ENCODE measurements at regions not wholly inside any gene's neighbourhood (a gene's known extent, or its start where the extent isn't known, plus 50 kb on each side); places are given as distances from the start of the nearest gene placed in this dataset.

GRCh38 chr1:242828199-242828598, 303.7 kb upstream of the PLD5 start:
- Histone ChIP-seq H3K27ac (ENCODE audit: low read depth) (no peak overlapping the region), H3K27me3 (ENCODE audit: insufficient read depth) (no peaks in the 10 kb centered on the region), H3K9me2 (ENCODE audit: insufficient read depth) (no peaks in the 10 kb centered on the region; the same call in 1 of the 2 replicates), H3K4me1 (ENCODE audit: insufficient read depth) (peaks cover 5% of the 10 kb centered on the region; the same call in 1 of the 2 replicates), H3K36me3 (ENCODE audit: insufficient read depth) (no peaks in the 10 kb centered on the region), H3F3A (replicated peaks; ENCODE audit: low read depth) (no peaks in the 10 kb centered on the region), H4K20me1 (replicated peaks; ENCODE audit: insufficient read depth) (no peaks in the 10 kb centered on the region), H3K4me2 (no peak overlapping the region), H2AFZ (no peak overlapping the region), H3K4me3 (no peak overlapping the region), H3K79me2 (replicated peaks; ENCODE audit: insufficient read depth) (no peaks in the 10 kb centered on the region)
- H3K27ac Mint-ChIP-seq, result no peak overlapping the region
- ATAC-seq, result peak; percentile 66
- H3K36me3 Mint-ChIP-seq (ENCODE audit: low read depth), result no peaks in the 10 kb centered on the region
- H3K9me3 Mint-ChIP-seq, result no peaks in the 10 kb centered on the region; the same call in 2 of the 3 replicates
- H3K27me3 Mint-ChIP-seq (ENCODE audit: insufficient read depth, low read depth, poor library complexity), result peaks cover 6% of the 10 kb centered on the region
- DNase-seq (ENCODE audit: low spot score), result peak; percentile 21
- no peak overlapping the region for H3K4me3 Mint-ChIP-seq
- peaks cover 18% of the 10 kb centered on the region for H3K4me1 Mint-ChIP-seq
- TF ChIP-seq STAT1 (IDR thresholded peaks at IDR 0.05; ENCODE audit: unreplicated experiment), result no peak
- peak; percentile 34 to 64 for TF ChIP-seq CTCF (conservative IDR thresholded peaks at IDR 0.05; ENCODE audit: low read depth in 2 of 2)

GRCh38 chr1:242827538-242827937, 303.0 kb upstream of the PLD5 start:
- peaks cover 5% of the 10 kb centered on the region; the same call in 1 of the 2 replicates for H3K4me1 ChIP-seq (ENCODE audit: insufficient read depth)
- no peak overlapping the region for H3K27ac ChIP-seq (ENCODE audit: low read depth)
- H3K4me2 ChIP-seq, result no peak overlapping the region
- Mint-ChIP-seq H3K4me1 (peaks cover 18% of the 10 kb centered on the region), H3K9me3 (no peaks in the 10 kb centered on the region; the same call in 2 of the 3 replicates), H3K36me3 (ENCODE audit: low read depth) (no peaks in the 10 kb centered on the region), H3K27me3 (ENCODE audit: insufficient read depth, low read depth, poor library complexity) (peaks cover 6% of the 10 kb centered on the region), H3K4me3 (no peak overlapping the region), H3K27ac (no peak overlapping the region)
- H3F3A ChIP-seq (replicated peaks; ENCODE audit: low read depth), result no peaks in the 10 kb centered on the region
- H4K20me1 ChIP-seq (replicated peaks; ENCODE audit: insufficient read depth), result no peaks in the 10 kb centered on the region
- H3K4me3 ChIP-seq, result no peak overlapping the region
- no peak for ATAC-seq
- DNase-seq (ENCODE audit: low spot score), result no peak
- H3K9me2 ChIP-seq (ENCODE audit: insufficient read depth), result no peaks in the 10 kb centered on the region; the same call in 1 of the 2 replicates
- TF ChIP-seq CTCF (conservative IDR thresholded peaks at IDR 0.05; ENCODE audit: low read depth in 2 of 2) (no peak), ZNF114 (CRISPR knock-in tag; IDR thresholded peaks at IDR 0.05) (no peak), CREB1 (CRISPR knock-in tag; IDR thresholded peaks at IDR 0.05; ENCODE audit: low read depth) (no peak), POLR2AphosphoS5 (IDR thresholded peaks at IDR 0.05; ENCODE audit: low read depth) (no peak)
- no peaks in the 10 kb centered on the region for H3K79me2 ChIP-seq (replicated peaks; ENCODE audit: insufficient read depth)
- H3K36me3 ChIP-seq (ENCODE audit: insufficient read depth), result no peaks in the 10 kb centered on the region
- no peak overlapping the region for H2AFZ ChIP-seq
- no peaks in the 10 kb centered on the region for H3K27me3 ChIP-seq (ENCODE audit: insufficient read depth)

All from GM23338 (cell line).